Astrocyte (in vitro differentiated cells and primary cell): ENCODE measurements at regions not wholly inside any gene's neighbourhood (a gene's known extent, or its start where the extent isn't known, plus 50 kb on each side); places are given as distances from the start of the nearest gene placed in this dataset.

Experiments used
- DNase-seq: peaks from one replicate; pipeline ENCODE4 v3.0.0-alpha.2; 2010; ENCODE audit warnings: low read depth
- FAIRE-seq: peaks from 2 replicates; lab custom pipeline; 2011; peaks lifted over from hg19 to GRCh38; lab: Jason Lieb, UNC
- H2AFZ ChIP-seq: 2 replicates; pipeline ENCODE4 v1.6.0; 2012; ENCODE audit warnings: low read depth, low read length, inconsistent platforms
- H3K27ac ChIP-seq: 2 replicates; pipeline ENCODE4 v1.5.1; 2011; ENCODE audit warnings: low read depth, low read length, inconsistent platforms
- H3K27me3 ChIP-seq: 2 replicates; pipeline ENCODE4 v1.6.0; 2011; ENCODE audit warnings: low read length, inconsistent platforms; ENCODE audit not compliant: insufficient read depth
- H3K36me3 ChIP-seq: 2 replicates; pipeline ENCODE4 v1.5.1; 2011; ENCODE audit warnings: low read length, inconsistent platforms; ENCODE audit not compliant: insufficient read depth
- H3K4me1 ChIP-seq: 2 replicates; pipeline ENCODE4 v1.5.1; 2011; ENCODE audit warnings: low read length, inconsistent platforms; ENCODE audit not compliant: insufficient read depth
- H3K4me2 ChIP-seq: 2 replicates; pipeline ENCODE4 v1.6.0; 2012; ENCODE audit warnings: low read length, inconsistent platforms
- H3K4me3 ChIP-seq: 2 replicates; pipeline ENCODE4 v1.5.1; 2011; ENCODE audit warnings: low read depth, mild to moderate bottlenecking, low read length, inconsistent platforms; ENCODE audit not compliant: insufficient read depth
- H3K79me2 ChIP-seq: 2 replicates; pipeline ENCODE4 v1.6.0; 2012; ENCODE audit warnings: mild to moderate bottlenecking, low read length, inconsistent platforms; ENCODE audit not compliant: insufficient read depth
- H3K9ac ChIP-seq: 2 replicates; pipeline ENCODE4 v1.6.0; 2012; ENCODE audit warnings: mild to moderate bottlenecking, low read length, inconsistent platforms
- H3K9me3 ChIP-seq: 2 replicates; pipeline ENCODE4 v1.5.1; 2012; ENCODE audit warnings: low read depth, mild to moderate bottlenecking, low read length, inconsistent platforms; ENCODE audit not compliant: insufficient read depth
- H4K20me1 ChIP-seq: 2 replicates; pipeline ENCODE4 v1.6.0; 2012; ENCODE audit warnings: low read length, inconsistent platforms; ENCODE audit not compliant: insufficient read depth
- H3K27ac Mint-ChIP-seq: one replicate; pipeline ENCODE4 v1.8.0; 2021; ENCODE audit warnings: mild to moderate bottlenecking, mixed read lengths; ENCODE audit not compliant: unreplicated experiment
- H3K27me3 Mint-ChIP-seq: one replicate; pipeline ENCODE4 v1.8.0; 2021; ENCODE audit warnings: low read depth, mixed read lengths; ENCODE audit not compliant: unreplicated experiment
- H3K36me3 Mint-ChIP-seq: one replicate; pipeline ENCODE4 v1.8.0; 2021; ENCODE audit warnings: low read depth, mixed read lengths; ENCODE audit not compliant: unreplicated experiment
- H3K4me1 Mint-ChIP-seq: one replicate; pipeline ENCODE4 v1.8.0; 2021; ENCODE audit warnings: low read depth, mixed read lengths; ENCODE audit not compliant: unreplicated experiment
- H3K4me3 Mint-ChIP-seq: one replicate; pipeline ENCODE4 v1.8.0; 2021; ENCODE audit warnings: mild to moderate bottlenecking, moderate library complexity, mixed read lengths; ENCODE audit not compliant: unreplicated experiment
- H3K9me3 Mint-ChIP-seq: one replicate; pipeline ENCODE4 v1.8.0; 2021; ENCODE audit warnings: mild to moderate bottlenecking, mixed read lengths; ENCODE audit not compliant: unreplicated experiment
- CTCF ChIP-seq: IDR thresholded peaks from 2 replicates; pipeline ENCODE4 v1.5.1; 2011; ENCODE audit warnings: low read depth, mild to moderate bottlenecking, inconsistent platforms, low read length, moderate library complexity; ENCODE audit not compliant: insufficient read depth
- EZH2 ChIP-seq: IDR thresholded peaks from 2 replicates; pipeline ENCODE4 v1.6.1; 2012; ENCODE audit warnings: mild to moderate bottlenecking, low read length, inconsistent platforms; ENCODE audit not compliant: insufficient read depth

- no peak overlapping the region for H3K9ac ChIP-seq
- no peaks in the 10 kb centered on the region for H4K20me1 ChIP-seq
- TF ChIP-seq EZH2: no peak
- no peak for TF ChIP-seq CTCF
- no peak overlapping the region for H2AFZ ChIP-seq
- FAIRE-seq: no peak
- peaks cover 9% of the 10 kb centered on the region for H3K9me3 ChIP-seq
- Mint-ChIP-seq H3K27ac (no peak overlapping the region), H3K9me3 (peaks cover 14% of the 10 kb centered on the region), H3K36me3 (no peaks in the 10 kb centered on the region), H3K4me1 (no peaks in the 10 kb centered on the region), H3K4me3 (no peak overlapping the region), H3K27me3 (no peaks in the 10 kb centered on the region)
- no peaks in the 10 kb centered on the region for H3K79me2 ChIP-seq
- H3K27me3 ChIP-seq: no peaks in the 10 kb centered on the region
- no peak for DNase-seq
- H3K27ac ChIP-seq: no peak overlapping the region
- no peak overlapping the region for H3K4me3 ChIP-seq
- H3K36me3 ChIP-seq: no peaks in the 10 kb centered on the region
- no peak overlapping the region for H3K4me2 ChIP-seq
- H3K4me1 ChIP-seq: no peaks in the 10 kb centered on the region
Measured at GRCh38 chr18:78418379-78418778, 561.2 kb upstream of the SALL3 start.

- H3K4me2 ChIP-seq: no peak overlapping the region
- H3K36me3 ChIP-seq: no peaks in the 10 kb centered on the region
- no peaks in the 10 kb centered on the region for H3K36me3 Mint-ChIP-seq
- H3K27me3 Mint-ChIP-seq: no peaks in the 10 kb centered on the region
- H3K4me3 ChIP-seq: no peak overlapping the region
- no peak overlapping the region for H3K9ac ChIP-seq
- H3K4me1 ChIP-seq: no peaks in the 10 kb centered on the region
- no peak overlapping the region for H3K4me3 Mint-ChIP-seq
- DNase-seq: no peak
- peaks cover 9% of the 10 kb centered on the region for H3K9me3 ChIP-seq
- H3K27me3 ChIP-seq: no peaks in the 10 kb centered on the region
- H3K79me2 ChIP-seq: no peaks in the 10 kb centered on the region
- H2AFZ ChIP-seq: no peak overlapping the region
- H3K4me1 Mint-ChIP-seq: no peaks in the 10 kb centered on the region
- TF ChIP-seq EZH2 (no peak), CTCF (no peak)
- H3K27ac Mint-ChIP-seq: no peak overlapping the region
- H4K20me1 ChIP-seq: no peaks in the 10 kb centered on the region
- H3K9me3 Mint-ChIP-seq: peaks cover 13% of the 10 kb centered on the region
- no peak overlapping the region for H3K27ac ChIP-seq
- no peak for FAIRE-seq
Measured at GRCh38 chr18:78419171-78419570, 560.4 kb upstream of the SALL3 start.

GRCh38 chr18:78420116-78420515 is 559.5 kb upstream of the SALL3 start:
- DNase-seq: no peak
- H3K9ac ChIP-seq: no peak overlapping the region
- no peaks in the 10 kb centered on the region for H3K27me3 ChIP-seq
- Mint-ChIP-seq H3K4me1 (no peaks in the 10 kb centered on the region), H3K27me3 (no peaks in the 10 kb centered on the region), H3K9me3 (peaks cover 13% of the 10 kb centered on the region), H3K36me3 (no peaks in the 10 kb centered on the region), H3K27ac (no peak overlapping the region), H3K4me3 (no peak overlapping the region)
- H3K27ac ChIP-seq: no peak overlapping the region
- no peaks in the 10 kb centered on the region for H3K4me1 ChIP-seq
- no peak overlapping the region for H3K4me2 ChIP-seq
- TF ChIP-seq EZH2: no peak
- no peak for TF ChIP-seq CTCF
- H3K36me3 ChIP-seq: no peaks in the 10 kb centered on the region
- FAIRE-seq: no peak
- H3K79me2 ChIP-seq: no peaks in the 10 kb centered on the region
- no peak overlapping the region for H3K4me3 ChIP-seq
- H4K20me1 ChIP-seq: no peaks in the 10 kb centered on the region
- H3K9me3 ChIP-seq: peaks cover 9% of the 10 kb centered on the region
- H2AFZ ChIP-seq: no peak overlapping the region
